ENCODE measurements at regions not wholly inside any gene's neighbourhood (a gene's known extent, or its start where the extent isn't known, plus 50 kb on each side); places are given as distances from the start of the nearest gene placed in this dataset.

DNA sequence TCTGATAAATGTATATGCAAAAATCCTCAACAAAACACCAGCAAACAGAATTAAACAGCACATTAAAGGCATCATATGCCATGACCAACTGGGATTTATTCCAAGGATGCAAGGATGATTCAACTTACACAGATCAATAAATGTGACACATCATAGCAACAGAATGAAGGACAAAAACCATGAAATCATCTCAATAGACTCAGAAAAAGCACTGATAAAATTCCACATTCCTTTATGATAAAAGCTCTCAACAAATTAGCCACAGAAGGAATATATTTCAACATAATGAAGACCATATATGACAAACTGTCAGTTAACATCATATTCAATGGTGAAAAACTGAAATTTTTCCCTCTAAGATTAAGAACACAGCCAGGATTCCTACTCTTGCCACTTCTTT is 691.6 kb downstream of the DIAPH3 start:
- TF ChIP-seq, protein P1, sequence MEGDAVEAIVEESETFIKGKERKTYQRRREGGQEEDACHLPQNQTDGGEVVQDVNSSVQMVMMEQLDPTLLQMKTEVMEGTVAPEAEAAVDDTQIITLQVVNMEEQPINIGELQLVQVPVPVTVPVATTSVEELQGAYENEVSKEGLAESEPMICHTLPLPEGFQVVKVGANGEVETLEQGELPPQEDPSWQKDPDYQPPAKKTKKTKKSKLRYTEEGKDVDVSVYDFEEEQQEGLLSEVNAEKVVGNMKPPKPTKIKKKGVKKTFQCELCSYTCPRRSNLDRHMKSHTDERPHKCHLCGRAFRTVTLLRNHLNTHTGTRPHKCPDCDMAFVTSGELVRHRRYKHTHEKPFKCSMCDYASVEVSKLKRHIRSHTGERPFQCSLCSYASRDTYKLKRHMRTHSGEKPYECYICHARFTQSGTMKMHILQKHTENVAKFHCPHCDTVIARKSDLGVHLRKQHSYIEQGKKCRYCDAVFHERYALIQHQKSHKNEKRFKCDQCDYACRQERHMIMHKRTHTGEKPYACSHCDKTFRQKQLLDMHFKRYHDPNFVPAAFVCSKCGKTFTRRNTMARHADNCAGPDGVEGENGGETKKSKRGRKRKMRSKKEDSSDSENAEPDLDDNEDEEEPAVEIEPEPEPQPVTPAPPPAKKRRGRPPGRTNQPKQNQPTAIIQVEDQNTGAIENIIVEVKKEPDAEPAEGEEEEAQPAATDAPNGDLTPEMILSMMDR (IDR thresholded peaks at IDR 0.05), result no peak
- TF ChIP-seq POLR2A (IDR thresholded peaks at IDR 0.05), result no peak

All from sigmoid colon (tissue), 3 donors.